NOMO-1 treated with dmso at 0.1 percent for 144 hours (cell line): ENCODE measurements at regions not wholly inside any gene's neighbourhood (a gene's known extent, or its start where the extent isn't known, plus 50 kb on each side); places are given as distances from the start of the nearest gene placed in this dataset.

Source experiments
- DNase-seq: peaks from one replicate; lab custom pipeline; 2025; ENCODE audit not compliant: unreplicated experiment; lab: John Stamatoyannopoulos, UW

- DNase-seq = no peak
Measured at GRCh38 chr4:35734381-35735098, 509.8 kb downstream of the ARAP2 start.

GRCh38 chr4:35739308-35739707, 505.0 kb downstream of the ARAP2 start:
- DNase-seq = no peak

GRCh38 chr4:35754047-35754446, 490.3 kb downstream of the ARAP2 start:
- no peak for DNase-seq

GRCh38 chr4:35757836-35758235, 486.5 kb downstream of the ARAP2 start:
- no peak for DNase-seq

- DNase-seq = no peak
Measured at GRCh38 chr4:35760807-35761206, 483.5 kb downstream of the ARAP2 start.

GRCh38 chr4:35771571-35771970, 472.7 kb downstream of the ARAP2 start:
- DNase-seq = no peak

- no peak for DNase-seq
Measured at GRCh38 chr4:35772291-35772690, 472.0 kb downstream of the ARAP2 start.

GRCh38 chr4:35789899-35790574, 454.3 kb downstream of the ARAP2 start:
- DNase-seq = no peak

GRCh38 chr4:35793045-35793722, 451.1 kb downstream of the ARAP2 start:
- no peak for DNase-seq

GRCh38 chr4:35793766-35794165, 450.5 kb downstream of the ARAP2 start:
- DNase-seq = no peak

- DNase-seq = no peak
Measured at GRCh38 chr4:35800669-35801068, 443.6 kb downstream of the ARAP2 start.

- DNase-seq = no peak
Measured at GRCh38 chr4:35802644-35803043, 441.7 kb downstream of the ARAP2 start.

- DNase-seq = no peak
Measured at GRCh38 chr4:35818520-35818919, 425.8 kb downstream of the ARAP2 start.

GRCh38 chr4:35820003-35820402, 424.3 kb downstream of the ARAP2 start:
- DNase-seq = no peak

- no peak for DNase-seq
Measured at GRCh38 chr4:35824231-35824630, 420.1 kb downstream of the ARAP2 start.

GRCh38 chr4:35835893-35836292, 408.4 kb downstream of the ARAP2 start:
- no peak for DNase-seq

GRCh38 chr4:35836596-35836995, 407.7 kb downstream of the ARAP2 start:
- DNase-seq = no peak

- DNase-seq = no peak
Measured at GRCh38 chr4:35867057-35867456, 377.3 kb downstream of the ARAP2 start.

GRCh38 chr4:35872273-35872672, 372.0 kb downstream of the ARAP2 start:
- DNase-seq = no peak

GRCh38 chr4:35879479-35879878, 364.8 kb downstream of the ARAP2 start:
- no peak for DNase-seq

- DNase-seq = no peak
Measured at GRCh38 chr4:35883108-35883507, 361.2 kb downstream of the ARAP2 start.
